ENCODE measurements at regions not wholly inside any gene's neighbourhood (a gene's known extent, or its start where the extent isn't known, plus 50 kb on each side); places are given as distances from the start of the nearest gene placed in this dataset.

DNA sequence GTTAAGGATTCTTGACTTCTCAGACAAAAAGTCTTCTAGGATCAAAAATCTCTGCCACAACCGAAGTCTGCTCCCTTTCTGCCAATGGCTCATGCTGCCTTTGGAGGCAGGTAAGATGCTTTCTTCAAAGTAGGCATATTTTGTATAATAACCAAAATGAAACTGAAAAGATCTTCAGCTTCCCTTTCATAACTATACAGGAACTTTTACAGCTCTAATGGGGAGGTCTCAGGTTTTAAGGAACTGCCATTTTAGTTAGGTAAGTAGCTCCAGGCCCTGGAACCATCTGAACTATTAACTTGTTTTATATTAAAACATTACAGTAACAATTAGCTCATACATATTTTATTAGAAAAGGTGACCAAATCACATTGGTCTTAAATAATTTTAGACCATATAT is 110.9 kb upstream of the FREM1 start:
- TF ChIP-seq SMC3 (IDR thresholded peaks at IDR 0.05; ENCODE audit: low read depth, low read length) = no peak
- TF ChIP-seq, protein P1, sequence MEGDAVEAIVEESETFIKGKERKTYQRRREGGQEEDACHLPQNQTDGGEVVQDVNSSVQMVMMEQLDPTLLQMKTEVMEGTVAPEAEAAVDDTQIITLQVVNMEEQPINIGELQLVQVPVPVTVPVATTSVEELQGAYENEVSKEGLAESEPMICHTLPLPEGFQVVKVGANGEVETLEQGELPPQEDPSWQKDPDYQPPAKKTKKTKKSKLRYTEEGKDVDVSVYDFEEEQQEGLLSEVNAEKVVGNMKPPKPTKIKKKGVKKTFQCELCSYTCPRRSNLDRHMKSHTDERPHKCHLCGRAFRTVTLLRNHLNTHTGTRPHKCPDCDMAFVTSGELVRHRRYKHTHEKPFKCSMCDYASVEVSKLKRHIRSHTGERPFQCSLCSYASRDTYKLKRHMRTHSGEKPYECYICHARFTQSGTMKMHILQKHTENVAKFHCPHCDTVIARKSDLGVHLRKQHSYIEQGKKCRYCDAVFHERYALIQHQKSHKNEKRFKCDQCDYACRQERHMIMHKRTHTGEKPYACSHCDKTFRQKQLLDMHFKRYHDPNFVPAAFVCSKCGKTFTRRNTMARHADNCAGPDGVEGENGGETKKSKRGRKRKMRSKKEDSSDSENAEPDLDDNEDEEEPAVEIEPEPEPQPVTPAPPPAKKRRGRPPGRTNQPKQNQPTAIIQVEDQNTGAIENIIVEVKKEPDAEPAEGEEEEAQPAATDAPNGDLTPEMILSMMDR (IDR thresholded peaks at IDR 0.05) = no peak
- TF ChIP-seq FOXJ3 (CRISPR knock-in tag; IDR thresholded peaks at IDR 0.05) = no peak
- TF ChIP-seq, protein P2, sequence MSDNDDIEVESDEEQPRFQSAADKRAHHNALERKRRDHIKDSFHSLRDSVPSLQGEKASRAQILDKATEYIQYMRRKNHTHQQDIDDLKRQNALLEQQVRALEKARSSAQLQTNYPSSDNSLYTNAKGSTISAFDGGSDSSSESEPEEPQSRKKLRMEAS (IDR thresholded peaks at IDR 0.05; ENCODE audit: low read depth) = no peak
- TF ChIP-seq FOXM1 (IDR thresholded peaks at IDR 0.05; ENCODE audit: low read depth) = no peak
- TF ChIP-seq RAD21 (IDR thresholded peaks at IDR 0.05; ENCODE audit: low read length) = no peak
- no peak for TF ChIP-seq TEAD4 (IDR thresholded peaks at IDR 0.05; ENCODE audit: borderline replicate concordance, insufficient read depth)
- TF ChIP-seq, protein P3, sequence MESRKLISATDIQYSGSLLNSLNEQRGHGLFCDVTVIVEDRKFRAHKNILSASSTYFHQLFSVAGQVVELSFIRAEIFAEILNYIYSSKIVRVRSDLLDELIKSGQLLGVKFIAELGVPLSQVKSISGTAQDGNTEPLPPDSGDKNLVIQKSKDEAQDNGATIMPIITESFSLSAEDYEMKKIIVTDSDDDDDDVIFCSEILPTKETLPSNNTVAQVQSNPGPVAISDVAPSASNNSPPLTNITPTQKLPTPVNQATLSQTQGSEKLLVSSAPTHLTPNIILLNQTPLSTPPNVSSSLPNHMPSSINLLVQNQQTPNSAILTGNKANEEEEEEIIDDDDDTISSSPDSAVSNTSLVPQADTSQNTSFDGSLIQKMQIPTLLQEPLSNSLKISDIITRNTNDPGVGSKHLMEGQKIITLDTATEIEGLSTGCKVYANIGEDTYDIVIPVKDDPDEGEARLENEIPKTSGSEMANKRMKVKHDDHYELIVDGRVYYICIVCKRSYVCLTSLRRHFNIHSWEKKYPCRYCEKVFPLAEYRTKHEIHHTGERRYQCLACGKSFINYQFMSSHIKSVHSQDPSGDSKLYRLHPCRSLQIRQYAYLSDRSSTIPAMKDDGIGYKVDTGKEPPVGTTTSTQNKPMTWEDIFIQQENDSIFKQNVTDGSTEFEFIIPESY (IDR thresholded peaks at IDR 0.05; ENCODE audit: borderline replicate concordance, low read depth) = no peak

Data from SK-N-SH (cell line).